Fibroblast of villous mesenchyme (primary cell): ENCODE measurements at regions not wholly inside any gene's neighbourhood (a gene's known extent, or its start where the extent isn't known, plus 50 kb on each side); places are given as distances from the start of the nearest gene placed in this dataset.
A peak's percentile ranks its signal among the peaks of the same experiment; 100 is the strongest.

Experiments
- DNase-seq: peaks from one replicate; pipeline ENCODE4 v3.0.0-alpha.2; 2010; ENCODE audit warnings: low read depth
- H3K4me3 ChIP-seq: 2 replicates; pipeline ENCODE4 v1.5.1; 2011; ENCODE audit warnings: low read depth, mild to moderate bottlenecking, low read length
- TF ChIP-seq, protein P1 (sequence below): IDR thresholded peaks from 2 replicates; pipeline ENCODE4 v1.5.1; 2012; ENCODE audit warnings: low read depth, mild to moderate bottlenecking, low read length; ENCODE audit not compliant: insufficient read depth

DNA sequence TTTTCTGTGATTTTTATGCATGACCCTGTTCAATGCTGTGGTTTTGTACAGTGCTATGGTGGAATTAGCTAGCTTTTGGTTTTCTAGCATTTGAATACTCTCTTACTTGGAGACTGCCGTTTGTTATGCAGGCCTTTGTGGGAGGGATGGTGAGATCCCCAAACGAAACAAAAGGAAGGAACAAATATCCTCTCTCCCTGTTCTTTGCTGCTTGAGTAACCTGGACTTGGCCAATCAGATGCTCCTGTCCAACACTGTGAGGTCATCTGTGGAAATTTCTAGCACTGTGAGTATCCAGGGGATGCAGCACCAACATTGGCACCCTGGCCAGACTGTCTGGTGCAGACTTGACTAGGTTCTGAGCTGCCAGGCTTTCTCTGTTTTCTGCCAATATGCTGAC is 314.4 kb downstream of the ANKRD30A start:
- TF ChIP-seq, protein P1, sequence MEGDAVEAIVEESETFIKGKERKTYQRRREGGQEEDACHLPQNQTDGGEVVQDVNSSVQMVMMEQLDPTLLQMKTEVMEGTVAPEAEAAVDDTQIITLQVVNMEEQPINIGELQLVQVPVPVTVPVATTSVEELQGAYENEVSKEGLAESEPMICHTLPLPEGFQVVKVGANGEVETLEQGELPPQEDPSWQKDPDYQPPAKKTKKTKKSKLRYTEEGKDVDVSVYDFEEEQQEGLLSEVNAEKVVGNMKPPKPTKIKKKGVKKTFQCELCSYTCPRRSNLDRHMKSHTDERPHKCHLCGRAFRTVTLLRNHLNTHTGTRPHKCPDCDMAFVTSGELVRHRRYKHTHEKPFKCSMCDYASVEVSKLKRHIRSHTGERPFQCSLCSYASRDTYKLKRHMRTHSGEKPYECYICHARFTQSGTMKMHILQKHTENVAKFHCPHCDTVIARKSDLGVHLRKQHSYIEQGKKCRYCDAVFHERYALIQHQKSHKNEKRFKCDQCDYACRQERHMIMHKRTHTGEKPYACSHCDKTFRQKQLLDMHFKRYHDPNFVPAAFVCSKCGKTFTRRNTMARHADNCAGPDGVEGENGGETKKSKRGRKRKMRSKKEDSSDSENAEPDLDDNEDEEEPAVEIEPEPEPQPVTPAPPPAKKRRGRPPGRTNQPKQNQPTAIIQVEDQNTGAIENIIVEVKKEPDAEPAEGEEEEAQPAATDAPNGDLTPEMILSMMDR = no peak
- DNase-seq = no peak
- no peak overlapping the region for H3K4me3 ChIP-seq

DNA sequence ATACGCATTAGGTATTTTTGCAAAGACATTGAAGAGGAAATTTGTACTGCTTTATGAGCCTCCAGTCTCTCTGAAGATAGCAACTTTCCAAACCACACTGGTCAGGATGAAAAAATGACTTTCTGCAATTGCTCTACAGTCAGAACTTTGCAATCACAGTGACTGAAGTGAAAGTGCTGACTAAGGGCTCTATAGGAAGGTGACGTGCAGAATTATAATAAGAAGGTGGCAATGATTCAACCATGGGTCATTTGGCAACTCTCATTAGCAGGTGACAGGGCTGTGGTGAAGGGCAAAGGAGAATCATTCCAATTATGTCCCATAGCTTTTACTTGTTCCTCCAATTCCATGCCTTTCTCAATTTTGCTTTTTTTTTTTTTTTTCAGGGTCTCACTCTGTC is 311.0 kb downstream of the ANKRD30A start:
- TF ChIP-seq, protein P1 = no peak
- no peak overlapping the region for H3K4me3 ChIP-seq
- no peak for DNase-seq

DNA sequence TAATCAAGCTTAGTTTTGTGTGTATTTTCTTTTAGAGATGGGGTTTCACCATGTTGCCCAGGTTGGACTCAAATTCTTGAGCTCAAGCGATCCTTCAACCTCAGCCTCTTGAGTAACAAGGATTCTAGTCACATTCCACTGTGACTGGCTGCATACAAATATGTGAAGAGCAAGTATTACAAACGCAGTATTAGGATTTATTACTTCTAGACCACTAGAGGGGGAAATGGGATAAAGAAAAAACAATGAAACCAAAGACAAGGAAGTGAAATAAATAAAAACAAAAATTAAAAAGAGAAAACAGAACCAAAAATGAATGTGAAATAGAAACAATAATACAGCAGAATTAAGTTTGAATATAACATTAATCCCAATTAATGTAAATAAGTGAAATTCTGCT is 308.7 kb downstream of the ANKRD30A start:
- DNase-seq = peak; percentile 11
- TF ChIP-seq, protein P1 = peak; percentile 7
- H3K4me3 ChIP-seq = no peak overlapping the region
